K562 (cell line): ENCODE measurements at regions not wholly inside any gene's neighbourhood (a gene's known extent, or its start where the extent isn't known, plus 50 kb on each side); places are given as distances from the start of the nearest gene placed in this dataset.

Source experiments
- BRF1 ChIP-seq: IDR thresholded peaks from 3 replicates; pipeline ENCODE4 v1.6.1; 2011; ENCODE audit warnings: borderline replicate concordance, mild to moderate bottlenecking; ENCODE audit not compliant: insufficient read length; ENCODE audit errors: extremely low read depth
- CAMTA2 ChIP-seq: fragments of 250-450 bp; sonication (Bioruptor Pico); conservative IDR thresholded peaks from 2 replicates; pipeline ENCODE4 v1.5.1; 2022
- FOXO4 ChIP-seq: fragments of 450-650 bp; formaldehyde crosslinking; IDR thresholded peaks from 2 replicates; pipeline ENCODE4 v1.4.0; 2020; ENCODE audit warnings: mild to moderate bottlenecking, moderate library complexity
- GTF3C2 ChIP-seq: IDR thresholded peaks from 3 replicates; pipeline ENCODE4 v1.6.1; 2011; ENCODE audit warnings: borderline replicate concordance, mild to moderate bottlenecking, moderate library complexity; ENCODE audit not compliant: insufficient read length; ENCODE audit errors: extremely low read depth
- MYBL2 ChIP-seq, 2 experiments: fragments of 450-650 bp in 1 of 2; sonication (generic) in 1 of 2; formaldehyde crosslinking in 1 of 2; IDR thresholded peaks; 2 replicates each; pipeline versions ENCODE4 v1.6.1 to v1.8.1; 2017 to 2022; ENCODE audit warnings: borderline replicate concordance in 1 of 2, inconsistent platforms in 1 of 2, low read depth in 1 of 2, mild to moderate bottlenecking in 1 of 2, missing genetic modification reagents in 1 of 2, moderate library complexity in 1 of 2
- TEAD1 ChIP-seq, 2 experiments: fragments of 450-650 bp in 1 of 2; sonication (generic) in 1 of 2; formaldehyde crosslinking; IDR thresholded peaks; 2 replicates each; pipeline versions ENCODE4 v1.4.0 to v1.8.0; 2020 to 2022; ENCODE audit warnings: mild to moderate bottlenecking in 2 of 2, missing genetic modification reagents in 1 of 2
- XRCC5 ChIP-seq: fragments of 200-400 bp; formaldehyde crosslinking; IDR thresholded peaks from 2 replicates; pipeline ENCODE4 v1.6.1; 2017; ENCODE audit warnings: low read depth, mild to moderate bottlenecking, low read length
- ZNF518B ChIP-seq: fragments of 250-450 bp; sonication (Bioruptor Pico); IDR thresholded peaks from 2 replicates; pipeline ENCODE4 v1.5.0; 2021; ENCODE audit warnings: mild to moderate bottlenecking, moderate library complexity
- ZNF766 ChIP-seq: fragments of 200-800 bp; sonication (Bioruptor generic); conservative IDR thresholded peaks from 2 replicates; pipeline ENCODE4 v1.6.1; 2016; ENCODE audit warnings: missing genetic modification characterization, missing compliant biosample characterization
- TF ChIP-seq, protein P1 (sequence below): fragments of 450-650 bp; IDR thresholded peaks from 2 replicates; pipeline ENCODE4 v1.6.1; 2016; ENCODE audit warnings: missing biosample characterization, missing genetic modification characterization
- TF ChIP-seq, protein P2 (sequence below), 2 experiments: fragments of 450-650 bp in 1 of 2; IDR thresholded peaks; 2 replicates each; pipeline ENCODE4 v1.6.1; 2011 to 2017; ENCODE audit warnings: low read depth in 2 of 2, antibody characterized with exemption in 1 of 2, borderline replicate concordance in 1 of 2, low read length in 1 of 2, mild to moderate bottlenecking in 1 of 2, mixed read lengths in 1 of 2; ENCODE audit not compliant: control insufficient read depth in 1 of 2
- TF ChIP-seq, protein P3 (sequence below): fragments of 450-650 bp; formaldehyde crosslinking; IDR thresholded peaks from 2 replicates; pipeline ENCODE4 v1.4.0; 2022; ENCODE audit warnings: mild to moderate bottlenecking, moderate library complexity

DNA sequence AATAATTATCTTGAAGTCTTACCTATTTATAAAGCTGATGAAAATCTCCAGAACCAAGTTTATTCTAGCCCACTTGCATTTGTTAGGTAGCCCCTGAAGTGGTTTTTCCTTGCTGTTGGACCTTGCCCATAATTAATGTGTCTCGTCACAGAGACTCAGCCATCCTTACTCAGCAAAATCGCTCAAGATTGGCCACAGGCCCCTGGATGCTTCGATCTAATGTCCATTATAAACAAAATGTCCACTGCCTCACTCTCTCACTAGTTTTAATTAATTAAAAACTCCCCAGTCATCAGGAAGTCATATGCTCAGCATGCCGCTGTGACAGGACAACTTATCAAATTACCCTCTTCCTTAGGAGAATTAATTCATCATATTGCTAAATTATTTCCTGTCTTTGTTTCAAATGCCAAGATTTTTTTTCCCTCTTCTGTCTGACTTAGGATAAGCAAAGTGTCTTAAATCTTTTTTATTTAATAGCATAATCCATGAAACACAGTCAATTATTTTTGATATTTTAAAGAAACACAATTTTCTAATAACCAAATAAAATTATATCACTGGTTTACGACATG is 126.8 kb upstream of the PCLO start (continued):
- TF ChIP-seq BRF1 (no peak), CAMTA2 (CRISPR knock-in tag) (no peak), MYBL2 (IDR thresholded peaks at IDR 0.05; ENCODE audit: low read depth) (no peak), MYBL2 (CRISPR knock-in tag; IDR thresholded peaks at IDR 0.05; ENCODE audit: borderline replicate concordance) (no peak), FOXO4 (CRISPR knock-in tag) (no peak), GTF3C2 (no peak), XRCC5 (no peak), TEAD1 (CRISPR knock-in tag; IDR thresholded peaks at IDR 0.05) (no peak), ZNF518B (CRISPR knock-in tag) (no peak), ZNF766 (CRISPR knock-in tag) (no peak)
- TF ChIP-seq, protein P1, sequence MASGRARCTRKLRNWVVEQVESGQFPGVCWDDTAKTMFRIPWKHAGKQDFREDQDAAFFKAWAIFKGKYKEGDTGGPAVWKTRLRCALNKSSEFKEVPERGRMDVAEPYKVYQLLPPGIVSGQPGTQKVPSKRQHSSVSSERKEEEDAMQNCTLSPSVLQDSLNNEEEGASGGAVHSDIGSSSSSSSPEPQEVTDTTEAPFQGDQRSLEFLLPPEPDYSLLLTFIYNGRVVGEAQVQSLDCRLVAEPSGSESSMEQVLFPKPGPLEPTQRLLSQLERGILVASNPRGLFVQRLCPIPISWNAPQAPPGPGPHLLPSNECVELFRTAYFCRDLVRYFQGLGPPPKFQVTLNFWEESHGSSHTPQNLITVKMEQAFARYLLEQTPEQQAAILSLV (tag) = no peak
- TF ChIP-seq, protein P2, sequence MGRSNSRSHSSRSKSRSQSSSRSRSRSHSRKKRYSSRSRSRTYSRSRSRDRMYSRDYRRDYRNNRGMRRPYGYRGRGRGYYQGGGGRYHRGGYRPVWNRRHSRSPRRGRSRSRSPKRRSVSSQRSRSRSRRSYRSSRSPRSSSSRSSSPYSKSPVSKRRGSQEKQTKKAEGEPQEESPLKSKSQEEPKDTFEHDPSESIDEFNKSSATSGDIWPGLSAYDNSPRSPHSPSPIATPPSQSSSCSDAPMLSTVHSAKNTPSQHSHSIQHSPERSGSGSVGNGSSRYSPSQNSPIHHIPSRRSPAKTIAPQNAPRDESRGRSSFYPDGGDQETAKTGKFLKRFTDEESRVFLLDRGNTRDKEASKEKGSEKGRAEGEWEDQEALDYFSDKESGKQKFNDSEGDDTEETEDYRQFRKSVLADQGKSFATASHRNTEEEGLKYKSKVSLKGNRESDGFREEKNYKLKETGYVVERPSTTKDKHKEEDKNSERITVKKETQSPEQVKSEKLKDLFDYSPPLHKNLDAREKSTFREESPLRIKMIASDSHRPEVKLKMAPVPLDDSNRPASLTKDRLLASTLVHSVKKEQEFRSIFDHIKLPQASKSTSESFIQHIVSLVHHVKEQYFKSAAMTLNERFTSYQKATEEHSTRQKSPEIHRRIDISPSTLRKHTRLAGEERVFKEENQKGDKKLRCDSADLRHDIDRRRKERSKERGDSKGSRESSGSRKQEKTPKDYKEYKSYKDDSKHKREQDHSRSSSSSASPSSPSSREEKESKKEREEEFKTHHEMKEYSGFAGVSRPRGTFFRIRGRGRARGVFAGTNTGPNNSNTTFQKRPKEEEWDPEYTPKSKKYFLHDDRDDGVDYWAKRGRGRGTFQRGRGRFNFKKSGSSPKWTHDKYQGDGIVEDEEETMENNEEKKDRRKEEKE (IDR thresholded peaks at IDR 0.05; ENCODE audit: borderline replicate concordance in 1 of 2, control insufficient read depth in 1 of 2, low read depth in 2 of 2, low read length in 1 of 2) = no peak
- TF ChIP-seq, protein P3, sequence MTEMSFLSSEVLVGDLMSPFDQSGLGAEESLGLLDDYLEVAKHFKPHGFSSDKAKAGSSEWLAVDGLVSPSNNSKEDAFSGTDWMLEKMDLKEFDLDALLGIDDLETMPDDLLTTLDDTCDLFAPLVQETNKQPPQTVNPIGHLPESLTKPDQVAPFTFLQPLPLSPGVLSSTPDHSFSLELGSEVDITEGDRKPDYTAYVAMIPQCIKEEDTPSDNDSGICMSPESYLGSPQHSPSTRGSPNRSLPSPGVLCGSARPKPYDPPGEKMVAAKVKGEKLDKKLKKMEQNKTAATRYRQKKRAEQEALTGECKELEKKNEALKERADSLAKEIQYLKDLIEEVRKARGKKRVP (CRISPR knock-in tag) = no peak
